Epithelial cell of proximal tubule (primary cell): ENCODE measurements at regions not wholly inside any gene's neighbourhood (a gene's known extent, or its start where the extent isn't known, plus 50 kb on each side); places are given as distances from the start of the nearest gene placed in this dataset.

ENCODE experiments used
- DNase-seq: peaks from one replicate; pipeline ENCODE4 v3.0.0-alpha.2; 2011; ENCODE audit warnings: low read depth
- H3K4me3 ChIP-seq: 2 replicates; pipeline ENCODE4 v1.5.1; 2011; ENCODE audit warnings: low read depth, mild to moderate bottlenecking, low read length
- TF ChIP-seq, protein P1 (sequence below): conservative IDR thresholded peaks from 2 replicates; pipeline ENCODE4 v1.5.1; 2012; ENCODE audit warnings: low read depth, mild to moderate bottlenecking, low read length

- DNase-seq, result no peak
- TF ChIP-seq, protein P1, sequence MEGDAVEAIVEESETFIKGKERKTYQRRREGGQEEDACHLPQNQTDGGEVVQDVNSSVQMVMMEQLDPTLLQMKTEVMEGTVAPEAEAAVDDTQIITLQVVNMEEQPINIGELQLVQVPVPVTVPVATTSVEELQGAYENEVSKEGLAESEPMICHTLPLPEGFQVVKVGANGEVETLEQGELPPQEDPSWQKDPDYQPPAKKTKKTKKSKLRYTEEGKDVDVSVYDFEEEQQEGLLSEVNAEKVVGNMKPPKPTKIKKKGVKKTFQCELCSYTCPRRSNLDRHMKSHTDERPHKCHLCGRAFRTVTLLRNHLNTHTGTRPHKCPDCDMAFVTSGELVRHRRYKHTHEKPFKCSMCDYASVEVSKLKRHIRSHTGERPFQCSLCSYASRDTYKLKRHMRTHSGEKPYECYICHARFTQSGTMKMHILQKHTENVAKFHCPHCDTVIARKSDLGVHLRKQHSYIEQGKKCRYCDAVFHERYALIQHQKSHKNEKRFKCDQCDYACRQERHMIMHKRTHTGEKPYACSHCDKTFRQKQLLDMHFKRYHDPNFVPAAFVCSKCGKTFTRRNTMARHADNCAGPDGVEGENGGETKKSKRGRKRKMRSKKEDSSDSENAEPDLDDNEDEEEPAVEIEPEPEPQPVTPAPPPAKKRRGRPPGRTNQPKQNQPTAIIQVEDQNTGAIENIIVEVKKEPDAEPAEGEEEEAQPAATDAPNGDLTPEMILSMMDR, result no peak
- no peak overlapping the region for H3K4me3 ChIP-seq
Observed at GRCh38 chr1:8089535-8090228, 63.6 kb upstream of the ERRFI1 start.

GRCh38 chr1:8086055-8086454, 59.9 kb upstream of the ERRFI1 start:
- no peak overlapping the region for H3K4me3 ChIP-seq
- TF ChIP-seq, protein P1, result no peak
- DNase-seq, result no peak

DNA sequence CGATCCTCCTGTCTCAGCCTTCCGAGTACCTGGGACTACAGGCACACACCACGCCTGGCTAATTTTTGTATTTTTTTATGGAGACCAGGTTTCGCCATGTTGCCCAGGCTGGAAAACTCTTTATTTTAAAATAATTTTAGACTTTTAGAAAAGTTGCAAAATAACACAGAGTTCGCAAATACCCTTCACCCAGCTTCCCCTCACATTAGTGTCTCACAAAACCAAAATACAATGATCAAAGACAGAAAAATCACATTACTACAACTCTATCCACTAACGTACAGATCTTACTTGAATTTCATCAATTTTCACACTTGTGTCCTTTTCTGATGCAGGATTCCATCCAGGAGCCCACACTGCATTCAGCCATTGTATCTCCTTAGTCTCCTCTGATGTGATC, 58.8 kb upstream of the ERRFI1 start:
- TF ChIP-seq, protein P1, result no peak
- no peak overlapping the region for H3K4me3 ChIP-seq
- DNase-seq, result no peak

DNA sequence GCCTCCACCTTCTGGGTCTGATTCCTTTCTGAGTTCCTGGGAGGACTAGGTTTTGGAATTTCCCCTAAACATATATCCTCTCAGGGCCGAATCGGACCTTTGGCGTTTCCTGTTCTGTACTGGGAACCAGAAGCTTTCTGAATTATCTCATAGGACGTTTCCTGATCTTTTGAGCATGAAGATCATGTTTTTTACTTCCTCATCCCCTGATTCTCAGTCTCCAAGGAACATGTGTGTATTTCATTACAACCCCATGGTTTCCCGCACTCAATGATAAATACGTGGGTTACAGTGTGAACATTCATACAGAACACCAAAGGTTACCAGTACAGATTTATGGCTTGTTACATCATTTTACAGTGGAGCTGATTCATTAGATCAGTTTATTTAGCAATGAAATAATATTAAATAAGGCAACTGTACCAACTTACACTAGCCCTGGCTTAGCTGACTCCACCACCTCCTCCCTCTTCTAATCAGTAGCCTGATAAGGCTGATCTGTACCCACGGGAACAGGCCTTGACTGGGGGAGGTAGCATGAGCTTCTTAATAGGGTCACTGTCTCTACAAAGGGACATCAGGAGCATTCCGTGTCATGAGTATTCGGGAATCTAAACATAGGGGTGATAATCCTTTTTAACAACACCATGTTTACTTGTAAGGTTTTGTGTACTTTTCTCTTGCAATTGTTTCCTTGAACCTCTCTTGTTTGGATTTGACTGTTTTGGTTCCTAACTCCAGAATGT, 57.8 kb upstream of the ERRFI1 start:
- DNase-seq, result no peak
- TF ChIP-seq, protein P1, result no peak
- no peak overlapping the region for H3K4me3 ChIP-seq

- TF ChIP-seq, protein P1, result no peak
- DNase-seq, result no peak
- H3K4me3 ChIP-seq, result no peak overlapping the region
Observed at GRCh38 chr1:8082945-8083344, 56.8 kb upstream of the ERRFI1 start.

DNA sequence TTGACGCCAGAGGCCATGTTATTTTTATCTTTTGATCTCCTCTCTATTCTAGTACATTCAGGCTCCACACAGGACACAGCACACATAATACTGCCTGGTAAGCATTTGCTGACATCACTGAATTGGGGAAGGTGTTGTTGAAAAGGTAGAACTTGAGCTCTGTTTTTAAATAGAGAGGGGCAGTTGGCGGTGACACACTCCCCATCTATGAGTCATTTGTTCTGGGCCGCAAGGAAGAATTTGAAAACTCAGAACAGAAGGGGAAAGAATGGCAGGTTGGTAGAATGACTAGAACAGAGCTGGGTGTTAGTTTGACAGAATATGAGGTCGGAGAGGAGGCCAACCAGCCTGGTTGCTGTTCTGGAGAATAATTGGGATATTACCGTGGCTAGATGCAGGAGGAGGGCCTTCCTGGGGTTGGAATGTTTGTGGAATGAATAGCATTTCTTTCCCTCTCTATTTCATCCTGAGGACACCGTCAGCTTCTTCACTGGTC, 52.1 kb upstream of the ERRFI1 start:
- DNase-seq, result no peak
- TF ChIP-seq, protein P1, result no peak
- no peak overlapping the region for H3K4me3 ChIP-seq
